Sigmoid colon (tissue), 6 donors: ENCODE measurements at regions not wholly inside any gene's neighbourhood (a gene's known extent, or its start where the extent isn't known, plus 50 kb on each side); places are given as distances from the start of the nearest gene placed in this dataset.
"Not testable (repeated sequence)": the region's sequence is repeated elsewhere in the genome, so short reads cannot be mapped to it uniquely, and the experiment has no call there.

Experiments used
- DNase-seq: peaks from one replicate; pipeline ENCODE4 v3.0.0-alpha.2; 2019
- H3K27ac ChIP-seq, 4 donors: fragments of 200-600 bp; sonication (generic); one replicate each; pipeline ENCODE4 v1.5.1; 2016 to 2019; ENCODE audit warnings: mild to moderate bottlenecking in 1 of 4
- H3K27me3 ChIP-seq, 3 donors: fragments of 200-600 bp; sonication (generic); one replicate each; pipeline ENCODE4 v1.5.1; 2019; ENCODE audit warnings: mild to moderate bottlenecking in 1 of 3
- H3K36me3 ChIP-seq, 4 donors: fragments of 200-600 bp; sonication (generic); one replicate each; pipeline ENCODE4 v1.5.1; 2016 to 2019
- H3K4me1 ChIP-seq, 4 donors: fragments of 200-600 bp; sonication (generic); one replicate each; pipeline ENCODE4 v1.5.1; 2017 to 2019
- H3K4me3 ChIP-seq, 4 donors: fragments of 200-600 bp; sonication (generic); one replicate each; pipeline ENCODE4 v1.5.1; 2017 to 2019; ENCODE audit warnings: mild to moderate bottlenecking in 2 of 4, moderate library complexity in 1 of 4
- H3K9me3 ChIP-seq, 4 donors: fragments of 200-600 bp in 3 of 4; sonication (generic) in 3 of 4; one replicate each; pipeline versions ENCODE4 v1.5.1 to v1.6.1; 2013 to 2019
- EP300 ChIP-seq, 4 donors: sonication (generic); formaldehyde crosslinking; IDR thresholded peaks; one replicate each; pipeline ENCODE4 v1.6.1; 2017; ENCODE audit warnings: antibody characterized with exemption in 4 of 4
- POLR2A ChIP-seq, 2 donors: fragments of 450-650 bp; IDR thresholded peaks; one replicate each; pipeline ENCODE4 v1.6.1; 2016; ENCODE audit warnings: antibody characterized with exemption in 2 of 2, mild to moderate bottlenecking in 2 of 2, moderate library complexity in 2 of 2
- POLR2AphosphoS5 ChIP-seq, 4 donors: sonication (generic); formaldehyde crosslinking; IDR thresholded peaks; one replicate each; pipeline ENCODE4 v1.6.1; 2017; ENCODE audit warnings: antibody characterized with exemption in 4 of 4
- WGBS, 2 donors: extraction: QIAGEN DNeasy Blood & Tissue Kit; methylation state at CpG; one replicate each; pipeline ENCODE4 v1.1.7; 2013; 5-methylcytosine and 5-hydroxymethylcytosine counted together
- intact Hi-C: fragments of 100-400 bp; cut with DNase I; formaldehyde crosslinking; loops from one replicate; pipeline ENCODE4 v1.15.1; 2023
- TF ChIP-seq, protein P1 (sequence below), 4 experiments: fragments of 450-650 bp in 3 of 4; fragments of 200-600 bp in 1 of 4; IDR thresholded peaks; one replicate each; pipeline ENCODE4 v1.5.1; 2016 to 2019; ENCODE audit warnings: antibody characterized with exemption in 4 of 4, mild to moderate bottlenecking in 3 of 4, moderate library complexity in 2 of 4
- donor health status: healthy with polysubstance abuse.
- donor health status: healthy.

DNA sequence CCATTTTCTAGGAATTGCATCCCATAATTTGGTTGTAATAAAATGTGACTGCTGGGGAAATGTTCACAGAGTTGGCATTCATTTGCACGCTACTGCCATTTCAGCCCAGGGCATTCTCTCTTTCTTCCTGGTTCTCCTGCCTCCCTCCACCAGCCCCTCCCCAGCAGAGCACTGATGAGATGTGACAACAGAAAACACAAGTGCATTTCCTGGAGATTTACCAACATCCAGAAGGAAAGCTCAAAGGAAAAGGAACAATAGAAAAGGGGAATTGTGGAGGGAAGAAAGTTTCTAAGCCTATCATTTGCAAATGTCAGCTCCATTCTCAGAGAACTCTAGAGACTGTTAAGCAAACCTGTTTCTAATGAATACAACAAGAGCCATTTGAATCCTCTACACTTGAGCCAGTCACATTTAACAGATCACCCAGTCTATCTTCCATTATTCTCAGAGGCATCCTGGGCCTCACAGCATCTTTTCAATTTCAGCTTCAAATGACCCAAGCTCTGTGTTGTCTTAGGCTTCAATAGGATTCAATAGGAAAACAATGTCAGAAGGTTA lies 395.6 kb upstream of the PBX1 start:
- 70 to 96% methylated on average over 1 of the region's 1 CpG for whole genome bisulfite sequencing, 2 donors
- H3K4me1 ChIP-seq, result no peaks in the 10 kb centered on the region
- DNase-seq, result no peak
- TF ChIP-seq EP300 (IDR thresholded peaks at IDR 0.05), result no peak
- no peak for TF ChIP-seq POLR2A (IDR thresholded peaks at IDR 0.05)
- TF ChIP-seq, protein P1, sequence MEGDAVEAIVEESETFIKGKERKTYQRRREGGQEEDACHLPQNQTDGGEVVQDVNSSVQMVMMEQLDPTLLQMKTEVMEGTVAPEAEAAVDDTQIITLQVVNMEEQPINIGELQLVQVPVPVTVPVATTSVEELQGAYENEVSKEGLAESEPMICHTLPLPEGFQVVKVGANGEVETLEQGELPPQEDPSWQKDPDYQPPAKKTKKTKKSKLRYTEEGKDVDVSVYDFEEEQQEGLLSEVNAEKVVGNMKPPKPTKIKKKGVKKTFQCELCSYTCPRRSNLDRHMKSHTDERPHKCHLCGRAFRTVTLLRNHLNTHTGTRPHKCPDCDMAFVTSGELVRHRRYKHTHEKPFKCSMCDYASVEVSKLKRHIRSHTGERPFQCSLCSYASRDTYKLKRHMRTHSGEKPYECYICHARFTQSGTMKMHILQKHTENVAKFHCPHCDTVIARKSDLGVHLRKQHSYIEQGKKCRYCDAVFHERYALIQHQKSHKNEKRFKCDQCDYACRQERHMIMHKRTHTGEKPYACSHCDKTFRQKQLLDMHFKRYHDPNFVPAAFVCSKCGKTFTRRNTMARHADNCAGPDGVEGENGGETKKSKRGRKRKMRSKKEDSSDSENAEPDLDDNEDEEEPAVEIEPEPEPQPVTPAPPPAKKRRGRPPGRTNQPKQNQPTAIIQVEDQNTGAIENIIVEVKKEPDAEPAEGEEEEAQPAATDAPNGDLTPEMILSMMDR (IDR thresholded peaks at IDR 0.05), result no peak
- TF ChIP-seq POLR2AphosphoS5 (IDR thresholded peaks at IDR 0.05), result no peak
- no peaks in the 10 kb centered on the region for H3K9me3 ChIP-seq
- H3K36me3 ChIP-seq, result no peaks in the 10 kb centered on the region
- intact Hi-C loops, result no loop called here
- no peaks in the 10 kb centered on the region for H3K27me3 ChIP-seq
- no peak overlapping the region for H3K4me3 ChIP-seq
- H3K27ac ChIP-seq, result no peak overlapping the region

DNA sequence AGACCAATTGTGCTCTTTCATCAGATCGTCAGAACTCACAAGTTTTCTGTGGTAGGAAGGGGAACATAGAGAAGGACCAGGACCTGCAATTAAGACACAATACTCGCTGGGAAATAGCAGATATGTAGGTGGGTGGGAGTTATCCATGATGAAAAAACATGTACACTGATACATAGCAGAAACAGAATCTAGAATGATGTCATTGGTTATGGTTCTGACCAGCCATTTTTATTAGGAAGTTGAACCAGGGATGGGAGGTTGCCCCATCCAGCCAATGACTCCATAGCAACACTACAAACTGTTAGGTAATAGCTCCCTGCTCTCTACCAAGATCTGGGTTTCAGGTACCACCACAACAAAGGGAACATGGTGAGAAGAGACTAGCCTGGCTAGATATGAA lies 393.5 kb upstream of the PBX1 start:
- TF ChIP-seq, protein P1 (IDR thresholded peaks at IDR 0.05), result no peak
- TF ChIP-seq EP300 (IDR thresholded peaks at IDR 0.05) (no peak), POLR2A (IDR thresholded peaks at IDR 0.05) (no peak), POLR2AphosphoS5 (IDR thresholded peaks at IDR 0.05) (no peak)
- Histone ChIP-seq H3K4me1 (no peaks in the 10 kb centered on the region), H3K4me3 (no peak overlapping the region), H3K27me3 (no peaks in the 10 kb centered on the region), H3K9me3 (no peaks in the 10 kb centered on the region), H3K27ac (no peak overlapping the region), H3K36me3 (no peaks in the 10 kb centered on the region)
- 84 to 86% methylated on average over 2 of the region's 2 CpGs for WGBS, 2 donors
- intact Hi-C loops, result loop anchor here (5.0 kb wide), 1 partner anchor 622 kb away; no protein-coding TSS in a partner anchor
- DNase-seq, result no peak

DNA sequence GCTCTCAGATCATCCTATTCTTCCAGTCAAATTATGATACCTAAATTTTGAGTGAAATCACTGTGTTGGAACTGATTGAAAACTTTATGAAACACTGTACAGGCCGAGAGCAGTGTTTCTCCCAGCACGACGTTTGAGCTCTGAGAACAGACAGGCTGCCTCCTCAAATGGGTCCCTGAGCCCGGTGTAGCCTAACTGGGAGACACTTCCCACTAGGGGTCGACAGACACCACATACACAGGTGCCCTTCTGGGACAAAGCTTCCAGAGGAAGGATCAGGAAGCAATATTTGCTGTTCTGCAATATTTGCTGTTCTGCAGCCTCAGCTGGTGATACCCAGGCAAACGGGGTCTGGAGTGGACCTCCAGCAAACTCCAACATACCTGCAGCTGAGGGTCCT lies 392.5 kb upstream of the PBX1 start:
- peak; percentile 65 for DNase-seq
- not testable (repeated sequence) for H3K36me3 ChIP-seq, H3K27me3 ChIP-seq, H3K9me3 ChIP-seq, H3K27ac ChIP-seq, H3K4me3 ChIP-seq, H3K4me1 ChIP-seq
- 29 to 73% methylated on average over 6 of the region's 6 CpGs for WGBS, 2 donors
- intact Hi-C loops, result loop anchor here (5.0 kb wide), 1 partner anchor 621 kb away; no protein-coding TSS in a partner anchor
- TF ChIP-seq, protein P1 (IDR thresholded peaks at IDR 0.05), result peak in 3 of 4 experiments; percentile 28 to 40 (median 31)

DNA sequence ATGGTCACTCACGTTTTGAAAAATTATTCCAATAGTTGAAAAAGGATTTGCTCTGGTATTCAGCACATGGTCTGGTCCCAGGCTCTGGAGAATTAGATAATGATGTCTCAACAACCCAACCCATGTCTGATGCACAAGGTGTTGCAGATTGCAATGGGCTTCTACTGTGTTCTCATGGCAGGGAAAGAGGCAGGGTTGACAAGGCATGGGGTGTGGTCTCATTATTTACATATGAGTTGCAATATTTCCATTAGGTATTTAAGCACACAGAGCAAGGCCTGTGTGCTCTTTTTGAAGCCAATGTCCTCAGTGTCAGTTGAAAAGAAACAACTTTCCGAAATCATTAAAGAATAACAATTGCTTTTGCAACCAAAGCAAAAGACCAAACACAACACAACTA lies 381.9 kb upstream of the PBX1 start:
- no peaks in the 10 kb centered on the region for H3K27me3 ChIP-seq
- intact Hi-C loops, result loop anchor here (10.0 kb wide), 1 partner anchor 898 kb away; no protein-coding TSS in a partner anchor
- no peaks in the 10 kb centered on the region for H3K9me3 ChIP-seq
- no peak for DNase-seq
- TF ChIP-seq EP300 (IDR thresholded peaks at IDR 0.05), result no peak
- no peak for TF ChIP-seq POLR2A (IDR thresholded peaks at IDR 0.05)
- TF ChIP-seq, protein P1 (IDR thresholded peaks at IDR 0.05), result no peak
- TF ChIP-seq POLR2AphosphoS5 (IDR thresholded peaks at IDR 0.05), result no peak
- no peak overlapping the region for H3K27ac ChIP-seq
- no peak overlapping the region for H3K4me3 ChIP-seq
- H3K36me3 ChIP-seq, result no peaks in the 10 kb centered on the region
- H3K4me1 ChIP-seq, result no peaks in the 10 kb centered on the region
- 85 to 87% methylated on average over 2 of the region's 2 CpGs for WGBS, 2 donors

DNA sequence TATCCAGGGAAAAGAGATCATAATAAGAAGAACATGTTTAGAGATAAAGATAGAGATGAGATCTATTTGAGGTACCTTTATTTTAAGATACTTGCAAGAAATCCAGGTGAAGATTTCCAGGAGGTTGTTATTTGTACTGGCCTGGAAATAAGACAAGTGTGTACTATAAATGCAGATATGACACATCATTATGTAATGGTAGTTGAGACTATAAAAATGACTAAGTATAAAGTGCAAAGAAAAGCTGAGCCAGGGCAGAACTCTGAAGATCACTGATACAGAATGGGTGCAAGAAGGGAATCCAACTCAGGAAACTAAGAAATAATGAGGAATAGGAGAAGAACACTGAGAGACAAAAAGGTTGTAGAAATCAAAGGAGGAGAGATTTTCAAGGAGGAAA lies 378.2 kb upstream of the PBX1 start:
- intact Hi-C loops, result no loop called here
- Histone ChIP-seq H3K4me1 (no peaks in the 10 kb centered on the region), H3K36me3 (no peaks in the 10 kb centered on the region), H3K27me3 (no peaks in the 10 kb centered on the region), H3K9me3 (no peaks in the 10 kb centered on the region), H3K27ac (no peak overlapping the region), H3K4me3 (no peak overlapping the region)
- DNase-seq, result no peak
- no peak for TF ChIP-seq POLR2AphosphoS5 (IDR thresholded peaks at IDR 0.05)
- TF ChIP-seq, protein P1 (IDR thresholded peaks at IDR 0.05), result no peak
- TF ChIP-seq EP300 (IDR thresholded peaks at IDR 0.05), result no peak
- no peak for TF ChIP-seq POLR2A (IDR thresholded peaks at IDR 0.05)
